ENCODE measurements at regions not wholly inside any gene's neighbourhood (a gene's known extent, or its start where the extent isn't known, plus 50 kb on each side); places are given as distances from the start of the nearest gene placed in this dataset.

DNA sequence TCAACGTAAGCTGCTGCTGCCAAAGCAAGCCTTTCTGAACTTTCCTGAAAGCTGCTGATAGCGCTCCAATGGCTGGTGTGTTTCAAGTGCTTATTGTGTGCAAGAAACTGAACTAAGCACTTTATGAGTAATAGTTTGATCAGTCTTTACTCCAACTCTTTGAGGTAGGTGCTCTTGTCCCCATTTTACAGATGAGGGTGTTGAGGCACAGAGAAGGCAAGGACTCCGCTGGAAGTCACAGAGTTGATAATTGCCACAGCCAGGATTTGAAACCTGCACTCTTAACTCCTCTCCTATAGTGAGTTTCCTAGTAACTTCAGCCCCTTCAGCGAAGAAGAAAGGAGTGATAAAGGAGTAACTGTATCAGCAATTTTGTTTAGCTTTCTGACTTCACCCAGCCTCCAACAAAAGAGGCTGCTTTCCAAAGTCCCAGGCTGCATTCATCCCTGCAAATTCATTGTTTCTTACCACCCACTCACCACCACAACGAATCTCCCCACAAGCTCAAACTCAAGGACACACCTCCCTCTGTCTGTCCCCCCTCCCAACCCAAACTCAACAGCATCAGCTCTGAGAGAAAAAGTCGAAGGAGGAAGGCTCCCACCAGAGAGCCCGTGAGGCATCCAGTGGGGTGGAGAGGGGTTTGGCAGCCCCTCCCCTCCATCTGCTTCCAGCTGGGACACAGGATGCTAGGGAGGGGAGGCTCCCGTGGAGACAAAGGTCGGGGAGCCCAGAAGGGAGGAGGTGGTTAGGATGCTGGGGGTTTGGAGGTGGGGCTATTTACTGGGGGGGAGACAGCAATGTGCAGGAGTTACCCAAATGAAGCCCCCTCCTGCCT lies 139.6 kb downstream of the NAV1 start:
- DNase-seq (ENCODE audit: extremely low read depth, insufficient read length) = no peak
- no peaks in the 10 kb centered on the region for H3K36me3 ChIP-seq (ENCODE audit: control insufficient read depth, insufficient read depth, low read length)
- peaks cover 1% of the 10 kb centered on the region; the same call in 1 of the 2 replicates for H3K27me3 ChIP-seq (replicated peaks; ENCODE audit: control insufficient read depth, insufficient read depth, low read length)
- no peak overlapping the region for H3K4me3 ChIP-seq (replicated peaks; ENCODE audit: low read depth, low read length)
- TF ChIP-seq, protein P1, sequence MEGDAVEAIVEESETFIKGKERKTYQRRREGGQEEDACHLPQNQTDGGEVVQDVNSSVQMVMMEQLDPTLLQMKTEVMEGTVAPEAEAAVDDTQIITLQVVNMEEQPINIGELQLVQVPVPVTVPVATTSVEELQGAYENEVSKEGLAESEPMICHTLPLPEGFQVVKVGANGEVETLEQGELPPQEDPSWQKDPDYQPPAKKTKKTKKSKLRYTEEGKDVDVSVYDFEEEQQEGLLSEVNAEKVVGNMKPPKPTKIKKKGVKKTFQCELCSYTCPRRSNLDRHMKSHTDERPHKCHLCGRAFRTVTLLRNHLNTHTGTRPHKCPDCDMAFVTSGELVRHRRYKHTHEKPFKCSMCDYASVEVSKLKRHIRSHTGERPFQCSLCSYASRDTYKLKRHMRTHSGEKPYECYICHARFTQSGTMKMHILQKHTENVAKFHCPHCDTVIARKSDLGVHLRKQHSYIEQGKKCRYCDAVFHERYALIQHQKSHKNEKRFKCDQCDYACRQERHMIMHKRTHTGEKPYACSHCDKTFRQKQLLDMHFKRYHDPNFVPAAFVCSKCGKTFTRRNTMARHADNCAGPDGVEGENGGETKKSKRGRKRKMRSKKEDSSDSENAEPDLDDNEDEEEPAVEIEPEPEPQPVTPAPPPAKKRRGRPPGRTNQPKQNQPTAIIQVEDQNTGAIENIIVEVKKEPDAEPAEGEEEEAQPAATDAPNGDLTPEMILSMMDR (IDR thresholded peaks at IDR 0.05; ENCODE audit: insufficient read depth, low read length, poor library complexity, severe bottlenecking) = no peak

DNA sequence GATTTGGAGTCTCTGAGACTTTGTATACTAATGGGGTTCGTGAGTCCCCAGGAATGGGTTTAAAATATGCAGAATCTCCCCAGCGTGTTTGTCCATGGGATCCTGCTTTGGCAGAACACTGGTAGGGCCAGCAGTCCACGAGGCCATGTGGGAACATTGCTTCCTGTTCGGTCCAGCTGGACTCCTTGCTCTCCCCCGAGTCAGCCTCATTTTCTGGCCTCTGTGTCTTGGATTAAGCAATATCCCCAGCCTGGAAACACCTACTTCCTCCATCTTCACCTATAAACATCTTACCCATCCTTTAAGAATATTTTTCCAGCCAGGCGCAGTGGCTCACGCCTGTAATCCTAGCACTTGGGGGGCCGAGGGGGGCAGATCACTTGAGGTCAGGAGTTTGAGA lies 142.4 kb downstream of the NAV1 start:
- H3K4me3 ChIP-seq (replicated peaks; ENCODE audit: low read depth, low read length) = no peak overlapping the region
- peaks cover 1% of the 10 kb centered on the region; the same call in 1 of the 2 replicates for H3K27me3 ChIP-seq (replicated peaks; ENCODE audit: control insufficient read depth, insufficient read depth, low read length)
- no peak for DNase-seq (ENCODE audit: extremely low read depth, insufficient read length)
- TF ChIP-seq, protein P1 (IDR thresholded peaks at IDR 0.05; ENCODE audit: insufficient read depth, low read length, poor library complexity, severe bottlenecking) = no peak
- no peaks in the 10 kb centered on the region for H3K36me3 ChIP-seq (ENCODE audit: control insufficient read depth, insufficient read depth, low read length)

DNA sequence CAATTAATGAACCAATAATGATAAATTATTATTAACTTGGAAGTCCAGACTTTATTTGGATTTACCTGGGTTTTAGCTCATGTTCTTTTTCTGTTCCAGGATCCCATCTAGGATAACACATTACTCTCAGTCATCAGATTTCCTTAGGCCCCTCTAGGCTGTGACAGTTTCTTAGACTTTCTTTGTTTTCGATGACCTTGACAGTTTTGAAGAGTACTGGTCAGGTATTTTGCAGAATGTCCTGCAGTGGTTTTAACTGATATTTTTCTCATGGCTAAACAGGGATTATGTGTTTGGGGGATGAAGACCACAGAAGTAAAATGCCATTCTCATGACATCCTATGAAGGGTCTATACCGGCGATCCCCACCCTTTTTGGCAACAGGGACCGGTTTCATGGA lies 144.0 kb downstream of the NAV1 start:
- no peak for DNase-seq (ENCODE audit: extremely low read depth, insufficient read length)
- TF ChIP-seq, protein P1 (IDR thresholded peaks at IDR 0.05; ENCODE audit: insufficient read depth, low read length, poor library complexity, severe bottlenecking) = no peak
- Histone ChIP-seq H3K36me3 (ENCODE audit: control insufficient read depth, insufficient read depth, low read length) (no peaks in the 10 kb centered on the region), H3K4me3 (replicated peaks; ENCODE audit: low read depth, low read length) (no peak overlapping the region), H3K27me3 (replicated peaks; ENCODE audit: control insufficient read depth, insufficient read depth, low read length) (peaks cover 1% of the 10 kb centered on the region; the same call in 1 of the 2 replicates)

DNA sequence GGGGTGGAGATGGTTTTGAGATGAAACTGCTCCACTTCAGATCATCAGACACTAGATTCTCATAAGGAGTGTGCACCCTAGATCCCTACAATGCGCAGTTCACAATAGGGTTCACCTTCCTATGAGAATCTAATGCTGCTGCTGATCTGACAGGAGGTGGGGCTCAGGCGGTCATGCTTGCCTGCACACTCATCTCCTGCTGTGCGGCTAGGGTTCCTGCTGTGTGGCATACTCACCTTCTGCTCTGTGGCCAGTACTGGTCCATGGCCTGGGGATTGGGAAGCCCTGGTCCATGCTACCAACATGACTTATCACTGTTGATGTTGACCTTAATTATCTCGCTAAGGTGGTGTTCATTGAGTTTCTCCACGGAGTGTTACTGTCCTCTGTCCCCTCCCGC lies 144.5 kb downstream of the NAV1 start:
- no peak overlapping the region for H3K4me3 ChIP-seq (replicated peaks; ENCODE audit: low read depth, low read length)
- H3K36me3 ChIP-seq (ENCODE audit: control insufficient read depth, insufficient read depth, low read length) = no peaks in the 10 kb centered on the region
- DNase-seq (ENCODE audit: extremely low read depth, insufficient read length) = no peak
- TF ChIP-seq, protein P1 (IDR thresholded peaks at IDR 0.05; ENCODE audit: insufficient read depth, low read length, poor library complexity, severe bottlenecking) = no peak
- peaks cover 1% of the 10 kb centered on the region; the same call in 1 of the 2 replicates for H3K27me3 ChIP-seq (replicated peaks; ENCODE audit: control insufficient read depth, insufficient read depth, low read length)

DNA sequence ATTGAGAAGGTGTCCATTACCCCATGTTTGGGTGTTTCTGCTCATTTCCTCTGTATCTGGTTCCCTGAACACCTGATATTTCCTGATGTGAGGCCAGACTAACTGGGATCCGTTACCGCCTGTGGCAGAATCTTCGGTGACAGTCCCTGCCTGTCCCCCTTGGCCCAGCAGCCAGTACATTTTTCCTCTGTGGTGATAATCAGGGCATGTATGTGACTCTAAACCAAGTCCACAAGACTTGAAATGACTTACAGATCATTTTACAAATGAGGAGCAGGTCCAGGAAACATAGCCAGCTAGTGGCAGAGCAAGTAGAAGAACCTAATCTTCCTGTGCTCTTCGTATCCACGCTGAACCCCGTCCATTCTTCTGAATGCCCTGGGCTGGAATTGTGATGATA lies 143.5 kb upstream of the IPO9 start:
- TF ChIP-seq, protein P1 (IDR thresholded peaks at IDR 0.05; ENCODE audit: insufficient read depth, low read length, poor library complexity, severe bottlenecking) = no peak
- Histone ChIP-seq H3K27me3 (replicated peaks; ENCODE audit: control insufficient read depth, insufficient read depth, low read length) (no peaks in the 10 kb centered on the region; the same call in 1 of the 2 replicates), H3K36me3 (ENCODE audit: control insufficient read depth, insufficient read depth, low read length) (no peaks in the 10 kb centered on the region), H3K4me3 (replicated peaks; ENCODE audit: low read depth, low read length) (no peak overlapping the region)
- no peak for DNase-seq (ENCODE audit: extremely low read depth, insufficient read length)

All from GM06990 (cell line).